Upper lobe of left lung (tissue), 4 donors: ENCODE measurements at regions not wholly inside any gene's neighbourhood (a gene's known extent, or its start where the extent isn't known, plus 50 kb on each side); places are given as distances from the start of the nearest gene placed in this dataset.

Experiments used
- EP300 ChIP-seq, 4 donors: sonication (generic); formaldehyde crosslinking; IDR thresholded peaks; one replicate each; pipeline ENCODE4 v1.5.1; 2017; ENCODE audit warnings: antibody characterized with exemption in 4 of 4, control low read depth in 2 of 4
- POLR2A ChIP-seq, 4 donors: fragments of 450-650 bp; IDR thresholded peaks; one replicate each; pipeline ENCODE4 v1.5.1; 2016 to 2017; ENCODE audit warnings: antibody characterized with exemption in 4 of 4, mild to moderate bottlenecking in 2 of 4
- TF ChIP-seq, protein P1 (sequence below), 6 experiments: fragments of 450-650 bp in 4 of 6; fragments of 200-600 bp in 2 of 6; sonication (generic) in 2 of 6; IDR thresholded peaks; one replicate each; pipeline ENCODE4 v1.5.1; 2016 to 2019; ENCODE audit warnings: antibody characterized with exemption in 6 of 6

DNA sequence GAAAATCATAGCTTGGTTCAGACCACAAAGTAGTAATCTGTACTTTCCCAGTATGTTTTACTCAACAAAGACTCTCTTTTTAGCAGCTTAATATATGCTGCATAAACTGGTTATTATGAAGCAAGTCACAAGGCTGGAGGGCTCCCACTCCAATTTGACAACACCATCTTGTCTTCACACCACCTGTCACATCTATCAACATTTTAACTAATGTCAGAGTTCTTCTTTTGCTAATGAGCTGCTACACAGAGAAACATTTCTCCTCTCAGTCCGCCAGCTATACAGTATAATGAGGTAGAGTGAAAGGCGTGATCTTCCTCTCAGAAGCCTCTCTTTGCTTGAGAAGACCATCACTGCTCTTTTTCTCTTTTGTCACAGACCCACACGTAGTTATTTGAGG lies 230.1 kb downstream of the BARHL2 start:
- TF ChIP-seq, protein P1, sequence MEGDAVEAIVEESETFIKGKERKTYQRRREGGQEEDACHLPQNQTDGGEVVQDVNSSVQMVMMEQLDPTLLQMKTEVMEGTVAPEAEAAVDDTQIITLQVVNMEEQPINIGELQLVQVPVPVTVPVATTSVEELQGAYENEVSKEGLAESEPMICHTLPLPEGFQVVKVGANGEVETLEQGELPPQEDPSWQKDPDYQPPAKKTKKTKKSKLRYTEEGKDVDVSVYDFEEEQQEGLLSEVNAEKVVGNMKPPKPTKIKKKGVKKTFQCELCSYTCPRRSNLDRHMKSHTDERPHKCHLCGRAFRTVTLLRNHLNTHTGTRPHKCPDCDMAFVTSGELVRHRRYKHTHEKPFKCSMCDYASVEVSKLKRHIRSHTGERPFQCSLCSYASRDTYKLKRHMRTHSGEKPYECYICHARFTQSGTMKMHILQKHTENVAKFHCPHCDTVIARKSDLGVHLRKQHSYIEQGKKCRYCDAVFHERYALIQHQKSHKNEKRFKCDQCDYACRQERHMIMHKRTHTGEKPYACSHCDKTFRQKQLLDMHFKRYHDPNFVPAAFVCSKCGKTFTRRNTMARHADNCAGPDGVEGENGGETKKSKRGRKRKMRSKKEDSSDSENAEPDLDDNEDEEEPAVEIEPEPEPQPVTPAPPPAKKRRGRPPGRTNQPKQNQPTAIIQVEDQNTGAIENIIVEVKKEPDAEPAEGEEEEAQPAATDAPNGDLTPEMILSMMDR (IDR thresholded peaks at IDR 0.05): no peak
- TF ChIP-seq EP300 (IDR thresholded peaks at IDR 0.05) (no peak), POLR2A (IDR thresholded peaks at IDR 0.05) (no peak)
